Type B pancreatic cell (in vitro differentiated cells): ENCODE measurements at regions not wholly inside any gene's neighbourhood (a gene's known extent, or its start where the extent isn't known, plus 50 kb on each side); places are given as distances from the start of the nearest gene placed in this dataset. TPM values are rescaled to one million over a fixed set of nuclear protein-coding genes. Genes with fewer than 3 reads are reported as not detected.

Source experiments
- DNase-seq: peaks from one replicate; pipeline ENCODE4 v3.0.0; 2021; ENCODE audit warnings: mixed read lengths; ENCODE audit not compliant: unreplicated experiment; ENCODE audit errors: extremely low spot score
- H3K27ac Mint-ChIP-seq: 2 replicates; pipeline ENCODE4 v1.8.0; 2021; ENCODE audit warnings: mild to moderate bottlenecking, mixed read lengths
- H3K27me3 Mint-ChIP-seq: 2 replicates; pipeline ENCODE4 v1.8.0; 2021; ENCODE audit warnings: mixed read lengths
- H3K36me3 Mint-ChIP-seq: 2 replicates; pipeline ENCODE4 v1.8.0; 2021; ENCODE audit warnings: mixed read lengths
- H3K4me1 Mint-ChIP-seq: one replicate; pipeline ENCODE4 v1.8.0; 2021; ENCODE audit warnings: mixed read lengths; ENCODE audit not compliant: unreplicated experiment
- H3K4me3 Mint-ChIP-seq: 2 replicates; pipeline ENCODE4 v1.8.0; 2021; ENCODE audit warnings: mild to moderate bottlenecking, mixed read lengths
- H3K9me3 Mint-ChIP-seq: 2 replicates; pipeline ENCODE4 v1.8.0; 2021; ENCODE audit warnings: mixed read lengths
- CTCF ChIP-seq: fragments of 200-600 bp; sonication (generic); conservative IDR thresholded peaks from 2 replicates; pipeline ENCODE4 v1.5.0; 2021; ENCODE audit warnings: antibody characterized with exemption, mild to moderate bottlenecking
- microRNA-seq: library from miRNA; unstranded; fragments of <30 nt; microRNA quantifications from one replicate; pipeline ENCODE4, GENCODE V29; 2020

- no peak for TF ChIP-seq CTCF
- no peaks in the 10 kb centered on the region for H3K9me3 Mint-ChIP-seq
Observed at GRCh38 chr2:65482971-65483370, 50.6 kb upstream of the SPRED2 start.

More at GRCh38 chr2:65482971-65483370, 50.6 kb upstream of the SPRED2 start:
- Mint-ChIP-seq H3K27ac (no peak overlapping the region), H3K4me3 (no peak overlapping the region), H3K4me1 (no peaks in the 10 kb centered on the region), H3K27me3 (no peaks in the 10 kb centered on the region), H3K36me3 (no peaks in the 10 kb centered on the region)
- no peak for DNase-seq

Small RNA genes in the stretch of these regions (microRNA-seq; reads per million reads assigned to microRNA genes)
- gene MIR4778, result not detected
